22Rv1 (cell line): ENCODE measurements at regions not wholly inside any gene's neighbourhood (a gene's known extent, or its start where the extent isn't known, plus 50 kb on each side); places are given as distances from the start of the nearest gene placed in this dataset.

Experiments
- ZFX ChIP-seq: fragments of 450-650 bp; IDR thresholded peaks from 2 replicates; pipeline ENCODE4 v1.6.1; 2017; ENCODE audit warnings: antibody characterized with exemption, borderline replicate concordance
- TF ChIP-seq, protein P1 (sequence below): fragments of 450-650 bp; IDR thresholded peaks from 2 replicates; pipeline ENCODE4 v1.5.1; 2017; ENCODE audit warnings: mild to moderate bottlenecking

DNA sequence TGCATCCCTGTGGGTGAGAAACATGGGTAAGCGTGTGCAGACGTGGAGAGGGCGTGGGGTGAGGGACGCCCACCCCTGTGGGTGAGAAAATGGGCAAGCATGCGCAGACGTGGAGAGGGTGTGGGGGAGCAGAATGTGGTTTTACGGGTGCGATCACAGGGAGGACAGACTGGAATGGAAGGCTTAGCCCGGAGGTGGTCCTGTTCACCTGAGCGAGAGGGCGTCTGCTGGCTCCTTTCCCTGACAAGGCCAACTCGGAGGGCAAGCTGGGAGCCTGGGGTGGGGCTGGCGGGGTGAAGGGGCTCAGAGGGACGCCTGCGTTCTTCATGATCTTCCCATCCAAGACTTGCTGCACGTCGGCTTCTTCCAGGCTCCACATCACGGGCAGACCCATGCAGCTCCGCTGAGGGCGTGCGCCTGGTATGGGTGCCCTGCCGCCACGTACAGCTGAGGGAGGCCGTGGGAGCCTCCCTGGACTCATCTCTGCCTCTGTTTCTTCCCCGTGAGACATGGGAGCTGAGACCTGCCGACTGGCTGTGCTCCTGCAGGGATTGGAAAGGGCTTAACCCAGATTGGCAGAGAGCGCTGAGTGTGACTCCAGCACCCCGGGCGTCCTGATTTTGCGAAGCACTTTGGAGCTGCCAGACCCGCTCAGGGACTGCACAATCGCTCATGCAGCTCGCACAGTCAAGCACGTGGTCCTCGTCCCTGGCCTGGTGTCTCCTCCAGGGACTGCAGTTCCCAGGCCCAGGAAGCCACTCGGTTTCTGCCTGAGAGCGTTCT, 74.3 kb upstream of the SHH start:
- TF ChIP-seq, protein P1, sequence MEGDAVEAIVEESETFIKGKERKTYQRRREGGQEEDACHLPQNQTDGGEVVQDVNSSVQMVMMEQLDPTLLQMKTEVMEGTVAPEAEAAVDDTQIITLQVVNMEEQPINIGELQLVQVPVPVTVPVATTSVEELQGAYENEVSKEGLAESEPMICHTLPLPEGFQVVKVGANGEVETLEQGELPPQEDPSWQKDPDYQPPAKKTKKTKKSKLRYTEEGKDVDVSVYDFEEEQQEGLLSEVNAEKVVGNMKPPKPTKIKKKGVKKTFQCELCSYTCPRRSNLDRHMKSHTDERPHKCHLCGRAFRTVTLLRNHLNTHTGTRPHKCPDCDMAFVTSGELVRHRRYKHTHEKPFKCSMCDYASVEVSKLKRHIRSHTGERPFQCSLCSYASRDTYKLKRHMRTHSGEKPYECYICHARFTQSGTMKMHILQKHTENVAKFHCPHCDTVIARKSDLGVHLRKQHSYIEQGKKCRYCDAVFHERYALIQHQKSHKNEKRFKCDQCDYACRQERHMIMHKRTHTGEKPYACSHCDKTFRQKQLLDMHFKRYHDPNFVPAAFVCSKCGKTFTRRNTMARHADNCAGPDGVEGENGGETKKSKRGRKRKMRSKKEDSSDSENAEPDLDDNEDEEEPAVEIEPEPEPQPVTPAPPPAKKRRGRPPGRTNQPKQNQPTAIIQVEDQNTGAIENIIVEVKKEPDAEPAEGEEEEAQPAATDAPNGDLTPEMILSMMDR, result no peak
- no peak for TF ChIP-seq ZFX
